ENCODE measurements at regions not wholly inside any gene's neighbourhood (a gene's known extent, or its start where the extent isn't known, plus 50 kb on each side); places are given as distances from the start of the nearest gene placed in this dataset.

DNA sequence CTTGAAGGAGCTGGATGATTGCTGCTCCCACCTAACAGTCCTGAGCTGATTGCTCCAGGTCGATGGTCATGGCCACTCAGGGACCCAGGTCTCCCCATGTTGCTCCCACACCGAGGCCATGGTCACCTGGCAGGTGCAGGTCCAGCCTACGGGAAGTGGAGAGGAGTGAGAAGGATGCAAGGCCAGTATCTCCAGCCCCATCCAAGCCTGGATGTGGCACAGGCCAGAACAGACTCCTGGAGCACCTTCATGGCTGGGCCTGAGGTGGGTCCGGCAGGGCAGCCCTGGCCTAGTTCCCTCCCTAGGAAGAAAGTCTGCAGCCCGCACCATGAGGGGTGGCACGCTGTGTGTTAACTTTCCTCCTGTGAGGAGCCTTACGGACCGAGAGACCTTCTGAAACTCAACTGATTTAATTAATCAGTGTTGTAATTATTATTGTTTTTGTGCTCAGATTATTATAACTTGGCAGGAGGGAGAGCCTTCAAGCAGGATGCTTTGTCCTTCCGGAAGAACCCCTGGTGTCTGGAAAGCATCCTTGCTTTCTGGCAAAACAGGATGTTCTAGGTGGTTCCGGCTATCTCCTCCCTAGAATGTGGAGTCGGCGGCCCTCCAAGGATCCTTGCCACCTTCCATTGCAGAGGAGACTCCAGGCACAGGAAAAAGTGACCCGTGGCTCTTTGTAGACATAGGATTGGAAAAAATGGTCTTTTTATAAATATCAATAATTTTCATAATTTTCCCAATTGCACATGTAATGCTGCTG lies 92.3 kb upstream of the ADRA2C start:
- H3K36me3 Mint-ChIP-seq, result peaks cover 3% of the 10 kb centered on the region
- DNase-seq (ENCODE audit: low spot score in 2 of 2) (no peak), ATAC-seq (ENCODE audit: low read depth) (no peak)
- H3K27ac Mint-ChIP-seq, result no peak overlapping the region
- H3K4me1 Mint-ChIP-seq, result no peaks in the 10 kb centered on the region
- peaks cover 30% of the 10 kb centered on the region for H3K27me3 Mint-ChIP-seq
- peaks cover 13% of the 10 kb centered on the region for H3K9me3 Mint-ChIP-seq
- H3K4me3 Mint-ChIP-seq, result no peak overlapping the region

DNA sequence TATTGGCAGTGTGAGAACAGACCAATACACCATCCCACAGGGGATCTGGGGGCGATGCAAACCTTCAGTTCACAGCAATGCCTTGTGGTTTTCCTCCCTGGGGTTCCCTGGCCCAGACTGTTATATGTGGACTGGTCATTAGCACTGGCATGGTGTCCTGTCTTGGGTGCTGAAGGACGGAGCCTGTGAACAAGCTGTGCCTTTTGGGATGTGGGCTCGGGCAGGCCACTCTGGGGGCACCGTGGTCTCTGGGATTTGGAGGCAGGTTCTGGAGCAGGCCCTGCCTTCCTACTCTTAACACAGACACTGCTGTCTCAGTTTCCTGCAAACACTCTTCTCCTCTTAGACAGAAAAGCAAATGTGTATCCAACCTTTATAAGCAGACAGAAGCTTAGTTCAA lies 93.0 kb upstream of the ADRA2C start:
- Mint-ChIP-seq H3K27me3 (peaks cover 25% of the 10 kb centered on the region), H3K27ac (no peak overlapping the region), H3K4me1 (no peaks in the 10 kb centered on the region), H3K9me3 (peaks cover 13% of the 10 kb centered on the region), H3K36me3 (peaks cover 3% of the 10 kb centered on the region), H3K4me3 (no peak overlapping the region)
- ATAC-seq (ENCODE audit: low read depth) (no peak), DNase-seq (ENCODE audit: low spot score in 2 of 2) (no peak)

DNA sequence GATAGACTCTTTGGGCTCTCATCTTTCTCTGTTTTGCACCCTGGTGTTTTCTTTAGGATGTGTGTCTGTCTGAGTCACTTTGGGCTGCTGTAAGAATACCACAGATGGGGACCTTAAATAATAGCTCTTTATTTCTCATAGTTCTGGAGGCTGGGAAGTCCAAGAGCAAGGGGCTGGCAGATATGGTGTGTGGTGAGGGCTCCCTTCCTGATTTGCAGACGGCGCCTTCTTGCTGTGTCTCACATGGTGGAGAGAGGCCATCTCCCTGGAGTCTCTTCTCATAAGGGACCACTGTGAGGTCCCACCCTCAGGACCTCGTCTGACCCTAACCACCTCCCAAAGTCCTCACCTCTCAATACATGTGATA lies 93.7 kb upstream of the ADRA2C start:
- Mint-ChIP-seq H3K4me3 (no peak overlapping the region), H3K4me1 (no peaks in the 10 kb centered on the region), H3K36me3 (peaks cover 4% of the 10 kb centered on the region), H3K9me3 (peaks cover 12% of the 10 kb centered on the region), H3K27me3 (peaks cover 21% of the 10 kb centered on the region), H3K27ac (no peak overlapping the region)
- no peak for DNase-seq (ENCODE audit: low spot score in 2 of 2)
- no peak for ATAC-seq (ENCODE audit: low read depth)

DNA sequence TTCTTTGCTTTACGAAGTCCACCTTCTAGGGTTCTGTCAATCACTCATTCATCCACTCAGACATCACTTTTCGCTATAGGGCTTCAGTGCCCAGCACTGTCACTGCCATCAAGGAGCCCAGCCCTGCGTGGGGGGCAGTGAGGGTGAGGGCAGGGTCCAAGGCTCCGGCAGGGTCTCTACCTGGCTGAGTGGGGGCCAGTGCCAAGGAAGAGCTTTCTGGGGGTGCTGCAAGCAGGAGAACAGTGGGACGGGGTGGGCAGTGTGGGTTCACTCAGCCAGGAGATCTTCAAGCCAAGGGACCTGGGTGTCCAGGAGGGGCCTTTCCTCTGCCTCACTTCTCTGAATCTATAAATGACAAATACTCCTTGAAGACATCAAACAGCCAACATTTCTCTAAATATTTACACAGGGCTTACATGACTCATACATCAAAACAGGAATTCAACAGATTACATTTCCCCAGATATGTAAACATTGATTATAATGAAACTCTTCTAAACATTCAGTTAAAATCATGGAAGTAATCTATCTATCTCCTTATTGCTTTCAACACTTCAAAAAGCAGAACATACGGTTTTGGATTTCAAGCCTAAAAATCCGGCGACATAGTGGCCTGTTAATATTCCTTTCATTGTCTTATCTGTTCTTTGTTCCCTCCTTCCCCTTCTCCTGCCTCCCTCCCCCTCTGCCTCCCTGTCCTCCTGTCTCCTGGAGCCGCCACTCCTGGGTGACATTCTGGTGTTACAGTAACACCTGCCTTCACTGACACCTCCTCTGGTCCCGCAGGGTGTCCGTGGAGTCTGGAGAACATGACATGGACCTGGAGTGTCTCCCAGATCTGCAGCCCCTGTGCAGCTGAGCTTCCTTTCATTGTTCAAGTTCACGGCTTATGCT lies 94.4 kb upstream of the ADRA2C start:
- no peak for DNase-seq (ENCODE audit: low spot score in 2 of 2)
- Mint-ChIP-seq H3K27me3 (peaks cover 19% of the 10 kb centered on the region), H3K27ac (no peak overlapping the region), H3K4me1 (no peaks in the 10 kb centered on the region), H3K4me3 (no peak overlapping the region), H3K9me3 (peaks cover 14% of the 10 kb centered on the region), H3K36me3 (peaks cover 6% of the 10 kb centered on the region)
- ATAC-seq (ENCODE audit: low read depth), result no peak

DNA sequence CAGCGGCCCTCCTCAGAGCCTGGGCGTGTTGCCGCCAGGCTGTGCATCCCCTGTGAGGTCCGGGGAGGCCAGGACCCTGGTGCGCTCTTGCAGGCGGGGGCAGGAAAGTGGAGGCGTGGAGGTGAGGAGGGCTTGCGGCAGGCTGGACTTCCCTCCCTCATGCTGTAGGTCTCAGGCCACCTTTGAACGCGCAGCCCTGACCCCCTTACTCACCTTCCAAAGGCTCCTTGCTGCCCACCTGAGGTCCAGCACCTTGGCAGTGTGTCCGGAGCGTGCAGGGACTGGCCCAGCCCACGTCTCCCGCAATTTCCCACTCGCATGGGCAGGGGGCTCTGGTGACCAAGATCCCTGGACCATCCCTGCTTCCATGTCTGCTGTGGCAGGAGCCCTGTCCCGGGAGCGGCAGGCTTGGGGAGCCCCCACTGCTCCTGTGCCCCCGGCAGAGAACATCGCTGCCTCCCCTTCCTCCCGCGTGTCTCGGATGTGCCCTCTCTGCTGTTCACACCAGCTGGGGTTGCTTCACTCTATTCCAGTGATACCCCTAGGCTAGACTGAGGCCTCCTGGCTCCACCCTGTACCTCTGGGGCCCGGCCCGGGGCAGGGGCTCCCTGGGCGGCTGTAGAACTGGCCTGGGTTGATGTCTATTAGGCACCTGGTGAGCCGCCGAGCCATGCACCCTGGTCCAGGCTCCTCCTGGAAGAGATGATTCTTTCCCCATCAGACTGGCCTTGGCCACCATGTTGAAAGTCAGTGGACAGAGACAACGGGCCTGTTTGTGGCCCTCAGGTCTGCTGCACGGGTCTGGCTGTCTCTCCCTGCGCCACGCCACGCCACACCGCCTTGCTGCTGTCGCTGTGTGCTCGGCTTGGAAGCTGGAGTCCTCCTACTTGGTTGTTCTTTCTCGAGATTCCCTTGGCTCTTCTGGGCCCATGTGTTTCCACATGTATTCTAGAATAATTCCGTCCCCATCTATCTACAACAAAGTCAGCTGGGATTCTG lies 95.4 kb upstream of the ADRA2C start:
- DNase-seq (ENCODE audit: low spot score in 2 of 2), result no peak
- H3K27ac Mint-ChIP-seq, result no peak overlapping the region
- H3K4me1 Mint-ChIP-seq, result peaks cover 3% of the 10 kb centered on the region
- H3K9me3 Mint-ChIP-seq, result peaks cover 14% of the 10 kb centered on the region
- ATAC-seq (ENCODE audit: low read depth), result no peak
- peaks cover 15% of the 10 kb centered on the region for H3K27me3 Mint-ChIP-seq
- H3K4me3 Mint-ChIP-seq, result no peak overlapping the region
- H3K36me3 Mint-ChIP-seq, result peaks cover 6% of the 10 kb centered on the region

DNA sequence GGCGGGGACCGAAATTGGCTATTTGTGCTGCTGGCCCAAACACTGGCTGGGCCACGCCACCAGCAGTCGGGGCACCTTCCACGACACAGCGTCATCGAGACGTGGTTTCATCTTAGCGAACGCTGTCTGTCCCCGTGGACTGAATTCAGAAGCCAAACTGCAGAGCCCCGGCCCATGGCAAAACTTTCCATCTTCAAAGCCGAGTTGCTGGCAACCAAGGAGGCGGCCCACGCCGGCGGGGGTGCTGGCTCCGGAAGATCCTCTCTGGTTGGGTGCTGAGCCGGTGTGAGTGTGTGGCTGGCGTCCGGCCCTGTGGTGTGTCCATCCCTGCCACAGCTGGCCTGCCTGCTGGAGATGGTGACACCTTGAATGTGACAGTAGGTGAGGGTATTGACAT lies 96.6 kb upstream of the ADRA2C start:
- no peak for ATAC-seq (ENCODE audit: low read depth)
- Mint-ChIP-seq H3K4me3 (no peak overlapping the region), H3K4me1 (peaks cover 10% of the 10 kb centered on the region), H3K27me3 (peaks cover 16% of the 10 kb centered on the region), H3K36me3 (peaks cover 8% of the 10 kb centered on the region), H3K27ac (no peak overlapping the region), H3K9me3 (peaks cover 17% of the 10 kb centered on the region)
- DNase-seq (ENCODE audit: low spot score in 2 of 2), result no peak

DNA sequence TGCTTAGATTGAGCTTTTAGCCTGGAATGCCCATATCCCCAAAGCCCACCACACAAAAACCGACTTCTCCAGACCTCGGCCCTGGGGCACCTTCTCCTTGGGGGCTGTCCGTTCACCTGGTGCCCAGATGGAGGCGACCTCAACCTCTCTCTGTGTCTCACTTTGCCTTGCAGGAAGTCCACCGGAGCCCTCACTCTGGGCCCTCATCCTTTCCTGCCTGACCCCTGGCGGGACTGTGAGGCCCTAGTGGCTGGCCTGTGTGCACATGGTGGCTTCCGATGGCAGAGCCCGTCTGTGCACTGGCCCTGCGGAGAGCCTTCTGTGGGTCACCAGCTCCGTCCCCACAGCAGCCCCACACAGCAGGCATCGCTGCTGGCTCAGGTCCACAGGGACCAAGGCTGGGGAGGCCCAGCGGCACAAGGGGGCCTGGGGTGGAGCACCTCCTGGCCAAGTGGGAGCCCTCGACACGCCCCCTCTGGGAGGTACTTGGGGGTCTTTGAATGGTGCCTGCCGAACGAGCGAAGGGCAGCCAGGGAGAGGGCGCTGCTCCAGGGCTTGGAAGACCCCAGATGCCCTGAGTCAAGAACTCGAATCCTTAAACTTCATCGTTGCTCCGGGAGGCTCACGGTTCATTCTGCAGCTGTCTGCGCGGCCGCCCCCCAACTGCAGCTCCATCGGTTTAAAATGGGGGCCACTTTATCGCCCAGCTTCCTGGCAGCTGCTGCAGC lies 97.2 kb upstream of the ADRA2C start:
- Mint-ChIP-seq H3K27me3 (peaks cover 16% of the 10 kb centered on the region), H3K9me3 (peaks cover 17% of the 10 kb centered on the region), H3K36me3 (peaks cover 8% of the 10 kb centered on the region), H3K4me3 (no peak overlapping the region), H3K4me1 (peaks cover 10% of the 10 kb centered on the region), H3K27ac (no peak overlapping the region)
- ATAC-seq (ENCODE audit: low read depth) (no peak), DNase-seq (ENCODE audit: low spot score in 2 of 2) (no peak)

DNA sequence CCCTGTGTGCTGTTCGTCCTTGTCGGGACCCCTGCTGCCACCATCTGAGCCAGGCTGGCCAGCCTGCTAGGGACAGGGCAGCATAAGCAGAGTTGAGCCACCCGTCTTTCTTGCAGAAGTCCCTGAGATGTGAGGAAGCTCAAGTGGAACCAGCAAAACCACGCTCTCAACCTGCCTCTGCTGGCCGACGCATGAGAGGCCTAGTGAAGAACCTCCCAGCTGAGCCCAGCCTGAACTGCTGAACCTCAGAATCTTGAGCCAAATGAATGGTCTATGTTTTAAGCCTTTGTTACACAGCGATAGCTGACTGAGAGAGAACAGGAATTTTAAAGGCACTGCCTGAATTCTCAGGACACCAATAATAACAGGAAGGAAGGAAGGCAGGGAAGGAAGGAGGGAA lies 98.9 kb upstream of the ADRA2C start:
- peaks cover 12% of the 10 kb centered on the region for H3K27me3 Mint-ChIP-seq
- peaks cover 5% of the 10 kb centered on the region for H3K36me3 Mint-ChIP-seq
- no peak for ATAC-seq (ENCODE audit: low read depth)
- DNase-seq (ENCODE audit: low spot score in 2 of 2), result no peak
- H3K4me3 Mint-ChIP-seq, result no peak overlapping the region
- H3K4me1 Mint-ChIP-seq, result peaks cover 10% of the 10 kb centered on the region
- no peak overlapping the region for H3K27ac Mint-ChIP-seq
- H3K9me3 Mint-ChIP-seq, result peaks cover 10% of the 10 kb centered on the region

DNA sequence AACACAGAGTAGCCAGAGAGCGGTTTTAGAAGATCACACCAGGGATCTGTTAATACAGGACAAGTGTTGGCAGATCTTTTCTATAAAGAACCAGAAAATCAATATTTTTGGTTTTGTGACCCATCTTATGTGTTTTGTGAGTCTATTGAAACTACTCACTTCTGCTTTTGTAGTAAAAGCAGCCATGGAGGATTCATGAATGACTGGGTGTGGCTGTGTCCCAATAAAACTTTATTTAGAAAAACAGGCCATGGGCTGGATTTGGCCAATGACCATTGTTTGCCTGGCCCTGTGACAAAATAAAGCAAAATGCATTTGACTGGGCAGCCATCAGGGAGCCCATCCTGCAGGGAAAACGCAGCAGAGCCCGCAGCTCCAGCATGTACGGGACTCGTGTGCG lies 99.9 kb upstream of the ADRA2C start:
- Mint-ChIP-seq H3K36me3 (peaks cover 5% of the 10 kb centered on the region), H3K27ac (no peak overlapping the region), H3K4me3 (no peak overlapping the region), H3K27me3 (peaks cover 9% of the 10 kb centered on the region), H3K4me1 (peaks cover 10% of the 10 kb centered on the region), H3K9me3 (peaks cover 9% of the 10 kb centered on the region)
- DNase-seq (ENCODE audit: low spot score in 2 of 2) (no peak), ATAC-seq (ENCODE audit: low read depth) (peak; percentile 56)

DNA sequence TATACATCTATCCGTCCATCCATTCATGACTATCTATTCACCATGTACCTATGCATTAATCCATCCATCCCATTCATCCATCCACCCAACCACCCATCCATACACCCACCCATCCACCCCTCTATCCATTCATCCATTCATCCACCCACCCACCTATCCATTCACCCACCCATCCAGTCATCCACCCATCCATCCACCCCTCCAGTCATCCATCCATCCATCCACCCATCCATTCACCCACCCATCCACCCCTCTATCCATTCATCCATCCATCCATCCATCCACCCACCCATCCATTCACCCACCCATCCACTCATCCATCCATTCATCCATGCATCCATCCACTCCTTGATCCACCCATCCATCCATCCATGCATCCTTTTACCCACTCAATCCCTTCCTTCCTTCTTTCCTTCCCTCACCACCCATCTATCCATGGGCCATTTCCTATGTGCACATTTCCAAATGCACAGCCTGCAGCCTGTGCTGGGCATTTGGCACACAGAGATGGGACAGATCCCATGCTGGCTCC lies 100.8 kb upstream of the ADRA2C start:
- ATAC-seq (ENCODE audit: low read depth), result no peak
- DNase-seq (ENCODE audit: low spot score in 2 of 2), result no peak
- H3K36me3 Mint-ChIP-seq, result peaks cover 5% of the 10 kb centered on the region
- H3K9me3 Mint-ChIP-seq, result peaks cover 9% of the 10 kb centered on the region
- no peak overlapping the region for H3K27ac Mint-ChIP-seq
- H3K4me1 Mint-ChIP-seq, result peaks cover 14% of the 10 kb centered on the region
- H3K27me3 Mint-ChIP-seq, result peaks cover 14% of the 10 kb centered on the region
- H3K4me3 Mint-ChIP-seq, result no peak overlapping the region

DNA sequence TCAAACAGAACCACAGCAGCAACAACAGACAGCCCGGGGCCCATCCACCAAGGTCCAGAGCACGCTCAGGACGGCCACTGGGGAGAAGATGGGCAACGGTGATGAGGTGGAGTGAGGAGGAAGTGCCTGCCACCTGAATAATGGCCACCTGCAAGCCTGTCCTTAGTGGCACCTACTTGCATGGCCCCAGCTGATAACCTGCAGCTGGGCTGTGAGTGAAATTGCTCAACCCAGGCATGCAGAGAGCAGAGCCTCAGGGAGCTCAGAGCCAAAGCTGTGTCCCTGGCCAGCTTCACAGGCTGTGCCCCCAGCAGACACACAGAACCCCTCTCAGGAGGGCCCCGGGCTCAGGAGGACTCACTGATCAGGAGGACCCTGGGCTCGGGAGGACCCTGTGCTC lies 102.4 kb upstream of the ADRA2C start:
- H3K27ac Mint-ChIP-seq, result no peak overlapping the region
- no peak overlapping the region for H3K4me3 Mint-ChIP-seq
- peaks cover 9% of the 10 kb centered on the region for H3K9me3 Mint-ChIP-seq

DNA sequence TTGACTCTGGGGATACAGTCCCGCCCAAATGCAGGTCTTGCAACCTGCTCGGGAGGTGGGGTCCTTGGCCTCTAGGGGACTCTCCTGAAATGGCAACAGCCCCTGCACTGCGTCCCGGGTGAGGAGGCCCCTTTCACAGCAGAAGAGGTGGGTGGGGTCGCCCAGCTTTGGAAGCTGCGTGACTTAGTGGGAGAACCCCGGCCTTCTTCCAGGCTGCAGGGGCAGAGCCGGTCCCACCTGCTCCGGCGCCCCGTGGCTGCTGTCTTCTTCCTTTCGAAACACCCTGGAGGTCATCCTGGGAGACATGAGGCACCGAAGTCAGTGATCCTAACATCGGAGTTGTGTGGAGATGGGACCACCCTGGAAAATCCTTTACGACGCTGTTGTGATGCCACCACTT lies 103.7 kb upstream of the ADRA2C start:
- peaks cover 14% of the 10 kb centered on the region for H3K4me1 Mint-ChIP-seq
- peaks cover 23% of the 10 kb centered on the region for H3K27me3 Mint-ChIP-seq
- no peak for DNase-seq (ENCODE audit: low spot score in 2 of 2)
- H3K36me3 Mint-ChIP-seq, result peaks cover 5% of the 10 kb centered on the region
- peaks cover 6% of the 10 kb centered on the region for H3K9me3 Mint-ChIP-seq
- no peak overlapping the region for H3K4me3 Mint-ChIP-seq
- ATAC-seq (ENCODE audit: low read depth), result no peak
- H3K27ac Mint-ChIP-seq, result no peak overlapping the region

More for the DNA sequence above, 102.4 kb upstream of the ADRA2C start:
- H3K4me1 Mint-ChIP-seq, result peaks cover 14% of the 10 kb centered on the region
- H3K36me3 Mint-ChIP-seq, result peaks cover 5% of the 10 kb centered on the region
- DNase-seq (ENCODE audit: low spot score in 2 of 2) (no peak), ATAC-seq (ENCODE audit: low read depth) (no peak)
- H3K27me3 Mint-ChIP-seq, result peaks cover 18% of the 10 kb centered on the region

DNA sequence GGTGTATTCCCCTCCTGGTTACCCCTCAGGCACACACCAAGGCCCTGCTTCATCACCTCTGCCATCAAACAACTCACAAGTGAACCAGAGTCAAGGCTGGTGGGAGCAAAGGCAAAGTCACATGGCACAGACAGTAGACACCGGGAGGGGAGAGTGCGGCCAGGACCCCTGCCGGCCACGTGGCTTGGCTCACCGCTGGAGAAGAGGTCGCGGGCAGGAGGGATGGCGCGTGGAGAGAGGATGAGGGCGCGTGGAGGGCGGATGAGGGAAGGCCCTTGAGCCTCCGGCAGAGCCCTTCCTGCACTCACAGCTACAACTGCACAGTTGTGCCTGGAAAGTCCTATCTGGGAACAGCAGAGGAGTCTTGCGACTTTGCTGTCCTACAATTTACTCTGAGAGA lies 104.2 kb upstream of the ADRA2C start:
- ATAC-seq (ENCODE audit: low read depth) (no peak), DNase-seq (ENCODE audit: low spot score in 2 of 2) (no peak)
- H3K36me3 Mint-ChIP-seq, result peaks cover 2% of the 10 kb centered on the region
- peaks cover 3% of the 10 kb centered on the region for H3K9me3 Mint-ChIP-seq
- peaks cover 21% of the 10 kb centered on the region for H3K27me3 Mint-ChIP-seq
- H3K4me1 Mint-ChIP-seq, result peaks cover 14% of the 10 kb centered on the region
- no peak overlapping the region for H3K4me3 Mint-ChIP-seq
- no peak overlapping the region for H3K27ac Mint-ChIP-seq
